ENCODE measurements at regions not wholly inside any gene's neighbourhood (a gene's known extent, or its start where the extent isn't known, plus 50 kb on each side); places are given as distances from the start of the nearest gene placed in this dataset.
A peak's percentile ranks its signal among the peaks of the same experiment; 100 is the strongest.

DNA sequence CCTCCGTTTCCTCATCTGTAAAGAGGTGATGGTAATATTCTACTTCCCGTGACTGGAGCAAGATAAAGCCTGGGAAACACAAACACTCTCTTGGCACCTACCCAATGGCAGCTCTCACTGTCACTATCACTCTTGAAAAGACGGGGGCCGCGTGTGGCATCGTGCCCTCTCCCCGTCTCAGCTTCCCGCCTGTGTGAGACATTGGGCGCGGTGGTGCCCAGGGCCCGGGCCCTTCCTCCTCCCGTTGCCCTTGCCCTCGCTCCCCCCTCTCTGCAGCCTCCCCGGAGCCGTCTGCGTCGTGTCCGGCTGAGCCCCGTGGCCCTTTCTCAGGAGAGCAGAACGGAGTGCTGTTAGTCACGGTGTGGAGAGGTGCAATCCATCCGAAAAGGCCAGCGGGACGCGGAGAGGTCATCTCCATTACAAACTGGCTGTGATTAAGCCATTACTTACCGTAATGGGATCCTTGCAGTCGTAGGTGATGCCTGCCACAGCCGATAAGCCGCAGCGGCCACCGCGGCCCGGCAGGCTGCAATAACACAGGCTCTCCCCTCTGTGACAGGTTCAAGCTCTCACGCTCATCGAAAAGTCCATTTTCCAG, 156.4 kb upstream of the ZC3H12A start:
- no peak overlapping the region for H3K4me3 ChIP-seq
- peaks cover 18 to 82% (median 31%) of the 10 kb centered on the region in 3 donors for H3K27me3 ChIP-seq
- no peaks in the 10 kb centered on the region for H3K36me3 ChIP-seq
- no peaks in the 10 kb centered on the region for H3K9me3 ChIP-seq
- TF ChIP-seq, protein P1, sequence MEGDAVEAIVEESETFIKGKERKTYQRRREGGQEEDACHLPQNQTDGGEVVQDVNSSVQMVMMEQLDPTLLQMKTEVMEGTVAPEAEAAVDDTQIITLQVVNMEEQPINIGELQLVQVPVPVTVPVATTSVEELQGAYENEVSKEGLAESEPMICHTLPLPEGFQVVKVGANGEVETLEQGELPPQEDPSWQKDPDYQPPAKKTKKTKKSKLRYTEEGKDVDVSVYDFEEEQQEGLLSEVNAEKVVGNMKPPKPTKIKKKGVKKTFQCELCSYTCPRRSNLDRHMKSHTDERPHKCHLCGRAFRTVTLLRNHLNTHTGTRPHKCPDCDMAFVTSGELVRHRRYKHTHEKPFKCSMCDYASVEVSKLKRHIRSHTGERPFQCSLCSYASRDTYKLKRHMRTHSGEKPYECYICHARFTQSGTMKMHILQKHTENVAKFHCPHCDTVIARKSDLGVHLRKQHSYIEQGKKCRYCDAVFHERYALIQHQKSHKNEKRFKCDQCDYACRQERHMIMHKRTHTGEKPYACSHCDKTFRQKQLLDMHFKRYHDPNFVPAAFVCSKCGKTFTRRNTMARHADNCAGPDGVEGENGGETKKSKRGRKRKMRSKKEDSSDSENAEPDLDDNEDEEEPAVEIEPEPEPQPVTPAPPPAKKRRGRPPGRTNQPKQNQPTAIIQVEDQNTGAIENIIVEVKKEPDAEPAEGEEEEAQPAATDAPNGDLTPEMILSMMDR (IDR thresholded peaks at IDR 0.05) = no peak
- TF ChIP-seq POLR2AphosphoS5 (IDR thresholded peaks at IDR 0.05) (no peak), POLR2A (IDR thresholded peaks at IDR 0.05) (no peak), EP300 (IDR thresholded peaks at IDR 0.05) (no peak)
- intact Hi-C loops (cut with DNase I) = no loop called here
- H3K4me1 ChIP-seq = peaks cover 0 to 12% (median 4%) of the 10 kb centered on the region in 4 donors
- H3K27ac ChIP-seq = no peak overlapping the region
- WGBS, 2 donors = 14 to 18% methylated on average over 35 of the region's 35 CpGs
- DNase-seq = no peak

DNA sequence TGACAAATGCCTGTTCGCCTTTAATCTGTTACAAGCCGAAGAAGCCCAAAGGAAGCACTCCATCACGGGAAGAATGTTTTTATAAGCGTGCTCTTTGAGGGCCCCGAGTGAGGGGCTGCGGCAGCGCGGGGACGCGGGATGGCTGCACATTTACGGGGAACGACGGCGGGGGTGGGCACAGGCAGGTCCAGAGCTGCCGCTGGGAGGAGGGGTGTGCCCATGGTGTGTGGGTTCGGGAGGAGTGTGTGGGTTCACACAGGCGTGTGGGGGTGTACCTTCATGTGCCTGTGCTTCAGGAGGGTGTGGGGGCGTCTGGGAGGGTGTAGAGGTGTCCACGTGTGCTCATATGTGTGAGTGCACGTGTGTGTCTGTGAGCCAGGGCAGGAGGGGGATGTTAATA, 155.9 kb upstream of the ZC3H12A start:
- Histone ChIP-seq H3K36me3 (no peaks in the 10 kb centered on the region), H3K4me3 (no peak overlapping the region), H3K27me3 (peaks cover 18 to 80% (median 31%) of the 10 kb centered on the region in 3 donors), H3K4me1 (peaks cover 0 to 12% (median 4%) of the 10 kb centered on the region in 4 donors), H3K27ac (no peak overlapping the region), H3K9me3 (peaks cover 0 to under 1% (median 0%) of the 10 kb centered on the region in 4 donors)
- 17 to 24% methylated on average over 20 of the region's 20 CpGs for WGBS, 2 donors
- TF ChIP-seq POLR2A (IDR thresholded peaks at IDR 0.05) (no peak), EP300 (IDR thresholded peaks at IDR 0.05) (no peak), POLR2AphosphoS5 (IDR thresholded peaks at IDR 0.05) (no peak)
- TF ChIP-seq, protein P1 (IDR thresholded peaks at IDR 0.05) = no peak
- DNase-seq = no peak
- intact Hi-C loops (cut with DNase I) = no loop called here

DNA sequence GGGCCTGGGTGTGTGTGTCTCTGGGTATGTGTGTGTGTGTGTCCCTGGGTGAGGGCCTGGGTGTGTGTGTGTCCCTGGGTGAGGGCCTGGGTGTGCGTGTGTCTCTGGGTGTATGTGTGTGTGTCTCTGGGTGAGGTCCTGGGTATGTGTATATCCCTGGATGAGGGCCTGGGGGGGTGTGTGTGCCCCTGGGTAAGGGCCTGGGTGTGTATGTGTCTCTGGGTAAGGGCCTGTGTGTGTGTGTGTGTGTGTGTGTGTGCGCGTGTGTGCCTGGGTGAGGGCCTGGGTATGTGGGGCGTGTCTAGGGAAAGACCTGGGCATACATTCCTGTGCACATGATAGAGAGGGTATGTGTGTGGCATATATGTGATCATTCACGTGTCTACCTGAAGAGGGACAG, 155.1 kb upstream of the ZC3H12A start:
- H3K9me3 ChIP-seq = peaks cover 0 to 6% (median 5%) of the 10 kb centered on the region in 4 donors

DNA sequence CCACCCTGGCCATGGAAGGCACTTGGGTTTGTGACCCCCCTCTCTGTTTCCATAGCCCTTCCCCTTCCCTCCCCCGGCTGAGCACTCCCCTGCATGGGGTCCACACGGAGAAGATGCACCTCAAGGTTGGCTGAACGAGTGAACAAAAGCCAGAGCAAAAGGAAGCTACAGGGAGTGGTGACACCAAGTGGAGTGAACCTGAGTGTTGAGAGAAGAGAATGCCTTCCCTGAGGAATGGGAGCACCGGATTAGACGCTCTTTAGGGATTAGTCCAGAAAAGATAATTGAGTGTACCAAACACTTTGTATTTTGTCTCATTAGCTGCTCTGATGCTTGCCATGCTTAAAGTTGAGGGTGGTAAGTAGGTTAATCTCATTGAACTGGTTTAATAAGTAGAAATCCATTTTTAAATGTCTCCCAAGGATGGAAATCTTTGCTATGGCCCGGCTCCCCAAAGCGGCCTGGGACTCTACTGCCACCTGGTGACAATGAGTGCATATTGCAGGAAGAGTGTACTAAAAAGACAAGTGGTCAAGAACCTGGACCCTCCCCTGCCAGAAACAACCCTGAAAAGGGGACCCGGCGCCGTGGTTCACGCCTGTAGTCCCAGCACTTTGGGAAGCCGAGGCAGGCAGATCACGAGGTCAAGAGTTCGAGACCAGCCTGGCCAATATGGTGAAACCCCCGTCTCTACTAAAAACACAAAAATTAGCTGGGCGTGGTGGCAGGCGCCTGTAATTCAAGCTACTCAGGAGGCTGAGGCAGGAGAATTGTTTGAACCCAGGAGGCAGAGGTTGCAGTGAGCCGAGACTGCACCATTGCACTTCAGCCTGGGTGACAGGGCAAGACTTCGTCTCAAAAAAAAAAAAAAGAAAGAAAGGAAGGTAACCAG, 150.6 kb upstream of the ZC3H12A start:
- peaks cover 0 to 8% (median 5%) of the 10 kb centered on the region in 4 donors for H3K9me3 ChIP-seq
- DNase-seq = no peak
- no peak overlapping the region for H3K27ac ChIP-seq
- intact Hi-C loops (cut with DNase I) = no loop called here
- H3K4me3 ChIP-seq = no peak overlapping the region
- WGBS, 2 donors = 39 to 45% methylated on average over 19 of the region's 19 CpGs
- H3K27me3 ChIP-seq = peaks cover 0 to 65% (median 13%) of the 10 kb centered on the region in 3 donors
- no peaks in the 10 kb centered on the region for H3K36me3 ChIP-seq
- TF ChIP-seq EP300 (IDR thresholded peaks at IDR 0.05) = no peak
- TF ChIP-seq POLR2A (IDR thresholded peaks at IDR 0.05) = no peak
- TF ChIP-seq POLR2AphosphoS5 (IDR thresholded peaks at IDR 0.05) = no peak
- TF ChIP-seq, protein P1 (IDR thresholded peaks at IDR 0.05) = peak in 2 of 4 experiments; percentile 19 to 26
- H3K4me1 ChIP-seq = no peaks in the 10 kb centered on the region

More for the DNA sequence above, 155.1 kb upstream of the ZC3H12A start:
- Histone ChIP-seq H3K27me3 (peaks cover 18 to 80% (median 37%) of the 10 kb centered on the region in 3 donors), H3K4me1 (peaks cover 0 to 12% (median 4%) of the 10 kb centered on the region in 4 donors), H3K4me3 (no peak overlapping the region), H3K36me3 (no peaks in the 10 kb centered on the region), H3K27ac (no peak overlapping the region)
- DNase-seq = no peak
- intact Hi-C loops (cut with DNase I) = no loop called here
- TF ChIP-seq POLR2A (IDR thresholded peaks at IDR 0.05) = no peak
- TF ChIP-seq, protein P1 (IDR thresholded peaks at IDR 0.05) = no peak
- no peak for TF ChIP-seq POLR2AphosphoS5 (IDR thresholded peaks at IDR 0.05)
- no peak for TF ChIP-seq EP300 (IDR thresholded peaks at IDR 0.05)
- WGBS, 2 donors = 66 to 85% methylated on average over 5 of the region's 5 CpGs

Data from sigmoid colon (tissue), 6 donors.